ENCODE measurements at regions not wholly inside any gene's neighbourhood (a gene's known extent, or its start where the extent isn't known, plus 50 kb on each side); places are given as distances from the start of the nearest gene placed in this dataset.

DNA sequence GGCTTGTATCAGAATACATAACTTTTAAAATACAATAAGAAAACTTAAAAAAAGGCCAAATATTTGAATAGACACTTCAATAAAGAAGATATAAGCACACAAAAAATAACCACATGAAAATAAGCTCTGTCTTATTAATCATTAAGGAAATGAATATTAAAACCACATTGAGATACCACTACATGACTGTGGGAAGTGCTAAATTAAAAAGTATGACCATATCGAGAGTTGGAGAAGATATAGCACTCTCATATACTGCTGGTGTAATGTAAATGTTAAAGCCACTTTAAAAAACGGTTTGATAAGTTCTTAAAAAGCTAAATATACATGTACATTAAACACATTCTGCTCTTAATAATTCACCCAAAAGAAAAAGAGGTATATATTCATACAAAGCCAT, 104.6 kb upstream of the TRIB2 start:
- H3K27ac ChIP-seq = no peak overlapping the region
- no peak for TF ChIP-seq CTCF (conservative IDR thresholded peaks at IDR 0.05)

DNA sequence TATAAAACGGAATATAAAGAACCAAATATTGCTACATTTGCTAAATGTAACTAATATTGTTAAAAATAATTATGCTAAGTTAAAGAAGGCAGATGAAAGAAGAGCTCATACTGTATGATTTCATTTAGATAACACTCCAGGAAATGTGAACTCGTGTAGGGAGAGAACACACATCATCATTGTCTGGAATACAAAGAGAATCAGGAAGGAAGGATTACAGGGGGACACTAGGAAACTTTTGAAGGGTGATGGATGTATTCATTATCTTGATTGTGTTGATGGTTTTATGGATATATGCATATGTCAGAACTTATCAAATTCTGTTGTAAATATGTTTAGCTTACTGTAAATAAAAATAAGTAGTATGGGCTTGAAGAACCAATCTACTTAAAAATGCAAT, 104.1 kb upstream of the TRIB2 start:
- no peak overlapping the region for H3K27ac ChIP-seq
- TF ChIP-seq CTCF (conservative IDR thresholded peaks at IDR 0.05) = no peak

DNA sequence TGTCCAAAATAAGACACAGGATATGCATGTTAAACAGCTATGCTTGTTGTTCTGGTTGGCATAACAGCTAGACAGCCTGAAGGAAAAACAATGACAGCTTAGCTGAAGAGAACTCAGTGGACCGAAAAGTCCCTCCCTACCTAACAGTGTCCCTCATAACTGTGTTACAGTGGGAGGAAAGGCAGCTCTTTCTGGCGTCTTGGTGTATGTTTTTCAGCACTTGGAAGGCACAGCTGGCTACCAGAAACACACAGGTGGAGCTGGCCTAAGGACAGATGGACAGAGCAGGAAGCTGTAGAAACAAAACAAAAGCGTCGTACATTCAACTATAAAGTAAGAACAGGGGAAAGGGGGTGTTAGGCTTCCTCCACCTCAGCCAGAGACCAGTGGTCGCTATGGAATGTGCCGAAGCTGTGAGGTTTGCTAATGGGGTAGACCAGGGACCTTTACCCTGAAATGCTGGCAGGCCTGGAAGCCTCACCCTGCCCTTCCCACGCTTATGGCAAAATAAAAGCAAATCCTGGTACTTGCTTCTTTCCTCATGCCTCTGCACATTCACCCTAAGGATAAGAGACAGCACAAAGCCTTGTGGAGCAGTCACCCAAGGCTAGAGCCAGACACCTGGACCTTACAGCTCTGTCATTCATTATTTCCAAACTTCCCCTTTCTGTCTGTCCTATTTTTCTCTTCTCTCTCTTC, 103.5 kb upstream of the TRIB2 start:
- no peak overlapping the region for H3K27ac ChIP-seq
- TF ChIP-seq CTCF (conservative IDR thresholded peaks at IDR 0.05) = no peak

GRCh38 chr2:12615509-12615908, 101.2 kb upstream of the TRIB2 start:
- TF ChIP-seq CTCF (conservative IDR thresholded peaks at IDR 0.05) = no peak
- no peak overlapping the region for H3K27ac ChIP-seq

- TF ChIP-seq CTCF (conservative IDR thresholded peaks at IDR 0.05) = no peak
- no peak overlapping the region for H3K27ac ChIP-seq
Measured at GRCh38 chr2:12616456-12617156, 100.1 kb upstream of the TRIB2 start.

- H3K27ac ChIP-seq = no peak overlapping the region
- no peak for TF ChIP-seq CTCF (conservative IDR thresholded peaks at IDR 0.05)
Measured at GRCh38 chr2:12617366-12617765, 99.4 kb upstream of the TRIB2 start.

DNA sequence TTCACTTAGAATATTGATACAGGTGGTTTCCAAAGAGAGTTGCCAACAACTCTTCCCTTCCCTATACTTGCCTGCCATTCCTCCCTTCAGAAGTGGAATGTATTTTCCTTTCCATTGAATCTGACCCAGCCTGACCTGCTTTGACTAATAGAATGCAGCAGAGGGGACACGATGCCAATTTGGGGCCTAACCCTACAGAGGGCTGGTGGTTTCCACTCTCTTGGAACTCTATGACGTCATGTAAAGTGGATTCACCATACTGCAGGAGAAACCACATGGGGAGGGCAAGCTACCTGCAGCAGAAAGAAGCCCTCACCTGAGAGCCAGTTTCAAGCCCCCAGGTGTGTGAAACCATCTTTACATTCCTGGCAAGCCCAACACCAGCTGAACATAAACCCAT, 98.9 kb upstream of the TRIB2 start:
- no peak overlapping the region for H3K27ac ChIP-seq
- TF ChIP-seq CTCF (conservative IDR thresholded peaks at IDR 0.05) = no peak
